ENCODE measurements at regions not wholly inside any gene's neighbourhood (a gene's known extent, or its start where the extent isn't known, plus 50 kb on each side); places are given as distances from the start of the nearest gene placed in this dataset.
A peak's percentile ranks its signal among the peaks of the same experiment; 100 is the strongest.
"Not testable (repeated sequence)": the region's sequence is repeated elsewhere in the genome, so short reads cannot be mapped to it uniquely, and the experiment has no call there.

- no peak for DNase-seq (ENCODE audit: low read depth)
Measured at GRCh38 chr4:178966644-178967043, 1524.4 kb upstream of the AGA start.

DNA sequence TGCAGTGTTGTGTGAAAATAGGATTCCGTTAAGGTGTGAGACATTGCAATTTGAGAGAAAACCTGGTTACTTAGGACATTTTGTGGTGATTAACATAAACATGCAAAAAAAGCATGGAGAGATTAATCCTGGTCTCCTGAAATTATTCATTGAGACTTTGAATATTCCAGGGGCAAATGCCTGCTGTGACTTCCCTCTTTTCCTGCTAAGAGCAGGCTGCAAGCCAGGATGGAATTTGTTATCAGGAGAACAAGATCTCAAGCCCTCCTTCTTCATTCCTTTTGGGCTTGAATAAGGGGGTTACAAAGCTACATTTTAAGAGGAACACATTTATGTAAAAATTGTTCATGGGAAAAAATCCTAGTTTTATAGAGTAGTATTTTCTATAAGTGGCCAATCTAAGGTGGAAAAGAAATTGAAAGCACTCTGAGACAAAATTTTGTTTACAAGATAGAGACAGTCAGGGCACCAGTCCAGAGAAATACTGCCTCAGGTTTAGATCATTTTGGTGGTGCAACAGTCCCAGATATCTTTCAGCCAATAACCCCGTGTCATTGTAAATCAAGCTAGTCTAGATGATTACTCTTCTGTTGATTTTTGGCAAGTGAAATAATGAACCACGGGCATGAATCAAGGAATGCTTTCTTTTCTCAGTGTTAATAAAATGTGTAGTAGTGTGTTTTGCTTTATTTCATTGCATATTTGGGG, 1528.3 kb upstream of the AGA start:
- DNase-seq (ENCODE audit: low read depth): no peak

GRCh38 chr4:178976861-178977260, 1534.6 kb upstream of the AGA start:
- DNase-seq (ENCODE audit: low read depth): no peak

DNA sequence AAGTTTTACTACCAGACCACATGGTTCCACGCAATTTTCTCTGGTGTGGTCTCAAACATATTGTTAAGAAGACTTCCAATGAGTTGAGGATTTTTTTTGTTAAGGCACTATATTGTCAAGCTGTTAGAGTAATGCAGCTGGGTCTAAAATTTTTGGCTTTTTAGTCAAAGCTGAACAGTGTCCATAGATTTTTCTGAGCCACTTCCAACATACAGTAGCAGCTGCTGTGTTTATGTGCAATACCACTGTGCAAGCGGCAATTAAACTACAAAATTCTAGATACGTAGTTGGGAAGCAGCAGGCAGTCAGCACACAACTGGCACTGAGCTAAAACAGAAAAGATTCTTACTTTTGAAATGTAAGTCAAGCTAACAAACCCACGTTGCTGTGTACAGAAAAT, 1551.1 kb upstream of the AGA start:
- DNase-seq (ENCODE audit: low read depth): no peak

DNA sequence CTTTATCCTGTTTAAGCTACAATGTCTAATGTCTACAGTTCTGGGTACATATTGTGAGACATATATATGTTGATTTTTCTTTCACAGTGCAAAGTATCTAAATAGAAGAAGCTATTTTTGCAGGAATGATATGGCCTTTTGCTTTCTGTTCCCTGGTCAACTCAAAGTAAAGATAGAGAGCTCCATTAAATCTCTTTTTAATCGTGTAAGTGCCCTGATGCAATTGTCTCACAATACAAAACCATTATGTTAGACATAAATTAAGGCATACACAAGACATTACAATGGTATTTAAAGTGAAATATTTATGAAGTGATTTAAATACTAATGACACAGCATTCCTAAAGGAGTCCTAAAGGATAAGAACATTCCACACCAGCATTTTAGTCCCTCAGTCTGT, 1559.7 kb upstream of the AGA start:
- DNase-seq (ENCODE audit: low read depth): no peak

- DNase-seq (ENCODE audit: low read depth): no peak
Measured at GRCh38 chr4:179007755-179008154, 1565.5 kb upstream of the AGA start.

GRCh38 chr4:179017581-179017980, 1575.3 kb upstream of the AGA start:
- no peak for DNase-seq (ENCODE audit: low read depth)

DNA sequence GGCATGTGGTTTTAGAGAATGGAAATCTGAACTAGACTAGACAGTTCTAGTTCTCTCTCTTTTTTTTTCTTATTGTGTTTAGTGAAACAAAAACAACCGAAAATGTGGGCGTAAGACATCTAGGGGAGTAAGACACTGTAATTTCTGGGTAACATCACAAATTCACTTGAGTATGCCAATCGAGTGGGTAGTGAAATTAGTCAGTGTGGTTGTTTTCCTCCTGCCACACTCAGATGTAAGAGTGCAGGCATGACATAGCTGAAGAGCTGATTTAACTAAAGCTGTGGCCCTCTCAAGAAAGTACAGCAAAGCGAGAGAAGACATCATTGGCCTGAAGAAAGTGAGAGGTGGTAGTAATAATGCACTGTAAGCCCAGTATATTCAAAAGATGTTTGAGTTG, 1585.3 kb upstream of the AGA start:
- DNase-seq (ENCODE audit: low read depth): no peak

DNA sequence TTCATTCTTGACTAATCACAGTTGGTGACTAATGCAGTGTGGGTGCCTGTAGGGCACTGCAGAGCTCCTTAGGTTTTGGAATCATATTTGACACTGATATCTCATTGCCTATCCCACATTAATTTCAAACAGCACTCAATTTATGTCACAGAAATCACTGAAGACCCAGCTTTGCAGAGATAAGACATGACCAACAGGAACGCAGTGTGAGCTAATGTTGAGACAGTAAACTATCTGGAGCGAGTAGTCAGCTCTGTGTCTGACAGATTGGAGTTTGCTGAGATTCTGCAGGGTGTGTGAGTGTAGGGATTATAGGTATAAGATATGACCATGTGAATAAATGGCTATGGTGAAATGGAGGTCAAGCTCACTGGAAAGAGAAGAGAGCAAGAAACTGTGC, 1586.1 kb upstream of the AGA start:
- DNase-seq (ENCODE audit: low read depth): no peak

GRCh38 chr4:179029683-179030082, 1587.4 kb upstream of the AGA start:
- no peak for DNase-seq (ENCODE audit: low read depth)

- DNase-seq (ENCODE audit: low read depth): no peak
Measured at GRCh38 chr4:179040259-179040658, 1598.0 kb upstream of the AGA start.

- no peak for DNase-seq (ENCODE audit: low read depth)
Measured at GRCh38 chr4:179048839-179049453, 1606.7 kb upstream of the AGA start.

GRCh38 chr4:179051206-179051605, 1609.0 kb upstream of the AGA start:
- DNase-seq (ENCODE audit: low read depth): no peak

DNA sequence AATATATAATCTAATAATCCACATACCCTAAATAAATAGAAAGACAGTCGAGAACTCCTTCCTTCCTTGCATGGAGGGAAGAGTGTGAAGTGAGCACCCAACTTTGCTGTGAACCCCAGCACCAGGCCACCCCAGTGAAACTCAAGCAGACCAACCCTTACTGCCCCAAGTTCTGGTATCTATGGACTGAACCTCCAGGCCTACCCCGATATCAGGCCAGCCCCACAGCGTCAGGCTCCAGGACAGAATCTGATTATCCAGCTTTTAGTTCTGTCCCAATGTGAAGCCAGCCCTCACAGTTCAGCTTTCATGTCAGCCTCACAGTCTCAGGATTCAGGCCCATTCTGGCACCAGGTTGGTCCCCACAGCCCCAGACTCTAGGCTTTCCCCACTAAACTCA, 1617.2 kb upstream of the AGA start:
- no peak for DNase-seq (ENCODE audit: low read depth)

DNA sequence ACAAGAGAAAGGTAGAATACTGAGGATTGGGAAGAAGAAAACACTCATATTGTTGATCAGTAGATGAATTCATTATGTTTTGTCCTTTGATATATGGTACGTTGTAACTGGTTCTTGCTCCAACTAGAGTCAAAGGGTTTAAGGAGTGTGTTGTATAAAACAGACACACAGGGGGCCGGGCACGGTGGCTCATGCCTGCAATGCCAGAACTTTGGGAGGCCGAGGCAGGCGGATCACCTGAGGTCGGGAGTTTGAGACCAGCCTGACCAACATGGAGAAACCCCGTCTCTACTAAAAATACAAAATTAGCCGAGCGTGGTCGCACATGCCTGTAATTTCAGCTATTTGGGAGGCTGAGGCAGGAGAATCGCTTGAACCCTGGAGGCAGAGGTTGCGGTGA, 1624.0 kb upstream of the AGA start:
- DNase-seq (ENCODE audit: low read depth): not testable (repeated sequence)

- no peak for DNase-seq (ENCODE audit: low read depth)
Measured at GRCh38 chr4:179071131-179071530, 1628.9 kb upstream of the AGA start.

GRCh38 chr4:179076865-179077264, 1634.6 kb upstream of the AGA start:
- no peak for DNase-seq (ENCODE audit: low read depth)

GRCh38 chr4:179095585-179096221, 1653.5 kb upstream of the AGA start:
- peak; percentile 7 for DNase-seq (ENCODE audit: low read depth)

GRCh38 chr4:179097741-179098140, 1655.5 kb upstream of the AGA start:
- DNase-seq (ENCODE audit: low read depth): peak; percentile 2

- no peak for DNase-seq (ENCODE audit: low read depth)
Measured at GRCh38 chr4:179110356-179110755, 1668.1 kb upstream of the AGA start.

GRCh38 chr4:179110816-179111215, 1668.6 kb upstream of the AGA start:
- DNase-seq (ENCODE audit: low read depth): no peak

- DNase-seq (ENCODE audit: low read depth): no peak
Measured at GRCh38 chr4:179112441-179113170, 1670.4 kb upstream of the AGA start.

DNA sequence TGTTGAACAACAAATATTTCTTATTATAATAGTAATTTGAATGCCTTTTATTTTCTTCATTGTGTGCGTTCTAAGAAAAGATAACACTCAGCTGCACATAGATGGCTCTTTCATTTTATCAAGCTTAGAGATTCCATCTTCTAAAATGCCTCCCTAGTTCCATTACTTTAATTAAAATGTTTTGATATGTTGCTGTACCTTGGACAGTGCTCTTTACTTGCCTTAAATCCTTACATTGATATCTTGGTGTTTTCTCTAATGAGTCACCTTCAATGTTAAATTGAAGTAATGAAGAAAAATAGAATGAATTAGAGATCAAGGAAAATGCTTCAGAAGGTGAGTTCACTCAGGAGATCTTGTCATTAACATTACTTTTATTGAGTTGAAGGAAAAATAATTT, 1672.4 kb upstream of the AGA start:
- DNase-seq (ENCODE audit: low read depth): no peak

All from CMK (cell line).